Fibroblast of the aortic adventitia (primary cell): ENCODE measurements at regions not wholly inside any gene's neighbourhood (a gene's known extent, or its start where the extent isn't known, plus 50 kb on each side); places are given as distances from the start of the nearest gene placed in this dataset.

Source experiments
- DNase-seq: peaks from one replicate; pipeline ENCODE4 v3.0.0-alpha.2; 2010; ENCODE audit warnings: low read depth
- H3K4me3 ChIP-seq: 2 replicates; pipeline ENCODE4 v1.5.1; 2011; ENCODE audit warnings: low read depth, mild to moderate bottlenecking, control low read depth, low read length, moderate library complexity
- CTCF ChIP-seq: IDR thresholded peaks from 2 replicates; pipeline ENCODE4 v1.5.1; 2011; ENCODE audit warnings: mild to moderate bottlenecking, low read length, control low read depth, inconsistent platforms; ENCODE audit not compliant: insufficient read depth

GRCh38 chr3:150254309-150254708 is 153.8 kb upstream of the TSC22D2 start:
- DNase-seq: no peak
- H3K4me3 ChIP-seq: no peak overlapping the region
- no peak for TF ChIP-seq CTCF

- no peak for TF ChIP-seq CTCF
- no peak for DNase-seq
Measured at GRCh38 chr3:150253622-150254021, 154.5 kb upstream of the TSC22D2 start.

GRCh38 chr3:150252462-150252861 is 155.6 kb upstream of the TSC22D2 start:
- DNase-seq: peak; percentile 45
- TF ChIP-seq CTCF: no peak

More at GRCh38 chr3:150253622-150254021, 154.5 kb upstream of the TSC22D2 start:
- H3K4me3 ChIP-seq: no peak overlapping the region

GRCh38 chr3:150251187-150252062 is 156.7 kb upstream of the TSC22D2 start:
- DNase-seq: peak; percentile 52
- TF ChIP-seq CTCF: peak; percentile 9

More at GRCh38 chr3:150252462-150252861, 155.6 kb upstream of the TSC22D2 start:
- no peak overlapping the region for H3K4me3 ChIP-seq

GRCh38 chr3:150249779-150250470 is 158.2 kb upstream of the TSC22D2 start:
- no peak overlapping the region for H3K4me3 ChIP-seq
- TF ChIP-seq CTCF: no peak
- no peak for DNase-seq

More at GRCh38 chr3:150251187-150252062, 156.7 kb upstream of the TSC22D2 start:
- H3K4me3 ChIP-seq: no peak overlapping the region

- no peak for DNase-seq
- H3K4me3 ChIP-seq: no peak overlapping the region
- TF ChIP-seq CTCF: no peak
Measured at GRCh38 chr3:150248888-150249681, 159.0 kb upstream of the TSC22D2 start.
